ENCODE measurements at regions not wholly inside any gene's neighbourhood (a gene's known extent, or its start where the extent isn't known, plus 50 kb on each side); places are given as distances from the start of the nearest gene placed in this dataset.

- no peak for TF ChIP-seq CTCF (IDR thresholded peaks at IDR 0.05)
- no peak for TF ChIP-seq POLR2A (IDR thresholded peaks at IDR 0.05)
These were observed 142.2 kb downstream of the S1PR1 start for GRCh38 chr1:101379037-101379436.
